ENCODE measurements at regions not wholly inside any gene's neighbourhood (a gene's known extent, or its start where the extent isn't known, plus 50 kb on each side); places are given as distances from the start of the nearest gene placed in this dataset.

GRCh38 chr2:217102956-217103355 is 243.1 kb upstream of the TNP1 start:
- TF ChIP-seq CTCF (IDR thresholded peaks at IDR 0.05) (no peak), POLR2A (IDR thresholded peaks at IDR 0.05) (no peak)

Measured in testis (tissue), 2 donors.